ENCODE measurements at regions not wholly inside any gene's neighbourhood (a gene's known extent, or its start where the extent isn't known, plus 50 kb on each side); places are given as distances from the start of the nearest gene placed in this dataset.

DNA sequence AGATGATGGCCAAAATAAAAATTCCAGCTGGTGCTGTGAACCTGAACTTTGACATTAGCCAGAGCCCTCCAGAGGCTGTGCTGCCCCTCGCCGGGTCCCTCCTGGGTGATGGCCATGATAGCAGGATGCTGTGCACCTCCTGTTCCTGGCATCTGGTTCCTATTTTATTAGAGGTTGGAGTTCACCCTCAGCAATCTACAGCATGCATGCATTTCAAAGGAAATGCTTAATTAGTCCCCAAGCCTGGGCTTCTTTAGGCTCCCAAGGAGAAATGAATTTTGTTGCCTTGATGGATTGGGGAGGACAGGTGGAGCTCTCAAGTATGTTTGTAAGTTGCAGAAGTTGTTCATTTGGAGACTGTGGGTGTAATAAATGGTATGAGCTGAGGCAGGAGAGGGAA is 166.9 kb downstream of the GLI2 start:
- no peak overlapping the region for H3K27ac ChIP-seq (ENCODE audit: poor library complexity, severe bottlenecking)
- TF ChIP-seq, protein P1, sequence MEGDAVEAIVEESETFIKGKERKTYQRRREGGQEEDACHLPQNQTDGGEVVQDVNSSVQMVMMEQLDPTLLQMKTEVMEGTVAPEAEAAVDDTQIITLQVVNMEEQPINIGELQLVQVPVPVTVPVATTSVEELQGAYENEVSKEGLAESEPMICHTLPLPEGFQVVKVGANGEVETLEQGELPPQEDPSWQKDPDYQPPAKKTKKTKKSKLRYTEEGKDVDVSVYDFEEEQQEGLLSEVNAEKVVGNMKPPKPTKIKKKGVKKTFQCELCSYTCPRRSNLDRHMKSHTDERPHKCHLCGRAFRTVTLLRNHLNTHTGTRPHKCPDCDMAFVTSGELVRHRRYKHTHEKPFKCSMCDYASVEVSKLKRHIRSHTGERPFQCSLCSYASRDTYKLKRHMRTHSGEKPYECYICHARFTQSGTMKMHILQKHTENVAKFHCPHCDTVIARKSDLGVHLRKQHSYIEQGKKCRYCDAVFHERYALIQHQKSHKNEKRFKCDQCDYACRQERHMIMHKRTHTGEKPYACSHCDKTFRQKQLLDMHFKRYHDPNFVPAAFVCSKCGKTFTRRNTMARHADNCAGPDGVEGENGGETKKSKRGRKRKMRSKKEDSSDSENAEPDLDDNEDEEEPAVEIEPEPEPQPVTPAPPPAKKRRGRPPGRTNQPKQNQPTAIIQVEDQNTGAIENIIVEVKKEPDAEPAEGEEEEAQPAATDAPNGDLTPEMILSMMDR (IDR thresholded peaks at IDR 0.05; ENCODE audit: poor library complexity, severe bottlenecking), result no peak
- H3K9me3 ChIP-seq (ENCODE audit: severe bottlenecking), result no peaks in the 10 kb centered on the region
- no peaks in the 10 kb centered on the region for H3K27me3 ChIP-seq (ENCODE audit: insufficient read depth, poor library complexity, severe bottlenecking)
- H3K36me3 ChIP-seq (ENCODE audit: low read depth), result no peaks in the 10 kb centered on the region
- DNase-seq (ENCODE audit: low spot score) (no peak), ATAC-seq (ENCODE audit: low read depth) (no peak)
- no peaks in the 10 kb centered on the region for H3K4me1 ChIP-seq (ENCODE audit: insufficient read depth, poor library complexity, severe bottlenecking)
- H3K4me3 ChIP-seq (ENCODE audit: severe bottlenecking), result no peak overlapping the region

DNA sequence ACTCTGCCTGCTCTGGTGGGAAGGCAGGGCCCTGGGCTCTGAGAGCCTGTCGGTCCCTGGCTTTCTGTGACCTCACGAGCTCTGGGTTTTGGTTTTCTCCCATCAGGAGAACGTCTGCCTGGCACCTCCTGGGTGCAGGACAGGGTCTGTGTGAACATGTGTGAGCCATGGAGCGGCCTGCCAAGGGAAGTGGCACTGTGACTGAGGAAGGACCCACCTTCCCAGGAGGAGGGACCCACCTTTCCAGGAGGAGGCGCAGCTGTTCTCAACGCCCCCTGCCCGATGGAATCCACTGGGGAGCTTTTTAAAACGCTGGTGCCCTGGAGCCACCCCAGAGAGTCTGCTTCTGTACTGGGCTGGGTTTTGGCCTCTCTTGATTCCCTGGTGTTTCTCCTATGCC is 168.7 kb downstream of the GLI2 start:
- no peak for ATAC-seq (ENCODE audit: low read depth)
- no peaks in the 10 kb centered on the region for H3K4me1 ChIP-seq (ENCODE audit: insufficient read depth, poor library complexity, severe bottlenecking)
- no peaks in the 10 kb centered on the region for H3K9me3 ChIP-seq (ENCODE audit: severe bottlenecking)
- no peaks in the 10 kb centered on the region for H3K27me3 ChIP-seq (ENCODE audit: insufficient read depth, poor library complexity, severe bottlenecking)
- no peak for DNase-seq (ENCODE audit: low spot score)
- no peak overlapping the region for H3K4me3 ChIP-seq (ENCODE audit: severe bottlenecking)
- H3K27ac ChIP-seq (ENCODE audit: poor library complexity, severe bottlenecking), result no peak overlapping the region
- H3K36me3 ChIP-seq (ENCODE audit: low read depth), result no peaks in the 10 kb centered on the region
- TF ChIP-seq, protein P1 (IDR thresholded peaks at IDR 0.05; ENCODE audit: poor library complexity, severe bottlenecking), result no peak

DNA sequence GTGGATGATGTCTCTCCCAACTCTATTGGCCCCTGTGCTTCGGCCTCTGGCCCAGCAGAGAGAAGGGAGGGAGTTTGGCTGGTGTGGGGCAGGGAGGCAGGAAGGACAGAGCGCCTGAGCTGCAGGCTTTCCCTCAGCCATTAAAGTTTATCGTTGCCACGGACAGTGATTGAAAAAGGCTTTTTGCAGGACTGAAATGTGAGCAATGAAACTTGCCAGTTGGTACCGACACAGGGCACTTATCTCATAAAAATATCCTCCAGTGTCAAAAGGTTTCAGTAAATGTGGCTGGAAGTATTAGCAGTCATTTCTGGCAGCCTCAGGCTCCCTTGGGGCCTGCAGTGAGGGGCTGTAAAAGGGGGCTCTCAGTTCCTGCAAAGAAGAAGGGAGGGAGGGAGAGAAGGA is 169.2 kb downstream of the GLI2 start:
- Histone ChIP-seq H3K9me3 (ENCODE audit: severe bottlenecking) (no peaks in the 10 kb centered on the region), H3K36me3 (ENCODE audit: low read depth) (no peaks in the 10 kb centered on the region), H3K27ac (ENCODE audit: poor library complexity, severe bottlenecking) (no peak overlapping the region), H3K27me3 (ENCODE audit: insufficient read depth, poor library complexity, severe bottlenecking) (no peaks in the 10 kb centered on the region), H3K4me1 (ENCODE audit: insufficient read depth, poor library complexity, severe bottlenecking) (no peaks in the 10 kb centered on the region), H3K4me3 (ENCODE audit: severe bottlenecking) (no peak overlapping the region)
- TF ChIP-seq, protein P1 (IDR thresholded peaks at IDR 0.05; ENCODE audit: poor library complexity, severe bottlenecking), result no peak
- no peak for DNase-seq (ENCODE audit: low spot score)
- ATAC-seq (ENCODE audit: low read depth), result no peak

DNA sequence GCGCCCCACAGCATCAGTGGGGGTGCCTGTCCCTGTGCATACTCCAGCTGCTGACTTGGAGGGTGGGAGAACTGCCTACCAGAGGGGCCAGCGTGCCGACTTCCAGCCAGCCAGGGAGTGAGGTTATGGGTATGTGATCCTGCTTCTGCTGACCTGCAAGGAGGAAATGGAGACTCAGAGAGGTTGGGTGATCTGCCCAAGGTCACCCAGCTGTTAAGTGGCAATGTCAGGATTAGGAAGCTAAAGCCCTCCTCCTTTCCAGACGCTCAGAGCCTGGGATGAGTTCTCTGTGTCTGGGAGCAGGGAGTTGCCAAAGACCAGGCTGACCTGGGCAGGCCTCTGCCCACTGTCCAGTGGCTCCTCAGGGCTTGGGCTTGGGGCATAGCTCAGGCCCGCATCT is 169.6 kb downstream of the GLI2 start:
- no peak for DNase-seq (ENCODE audit: low spot score)
- Histone ChIP-seq H3K4me1 (ENCODE audit: insufficient read depth, poor library complexity, severe bottlenecking) (no peaks in the 10 kb centered on the region), H3K27ac (ENCODE audit: poor library complexity, severe bottlenecking) (no peak overlapping the region), H3K9me3 (ENCODE audit: severe bottlenecking) (no peaks in the 10 kb centered on the region), H3K4me3 (ENCODE audit: severe bottlenecking) (no peak overlapping the region), H3K36me3 (ENCODE audit: low read depth) (no peaks in the 10 kb centered on the region), H3K27me3 (ENCODE audit: insufficient read depth, poor library complexity, severe bottlenecking) (no peaks in the 10 kb centered on the region)
- no peak for ATAC-seq (ENCODE audit: low read depth)
- TF ChIP-seq, protein P1 (IDR thresholded peaks at IDR 0.05; ENCODE audit: poor library complexity, severe bottlenecking), result no peak

DNA sequence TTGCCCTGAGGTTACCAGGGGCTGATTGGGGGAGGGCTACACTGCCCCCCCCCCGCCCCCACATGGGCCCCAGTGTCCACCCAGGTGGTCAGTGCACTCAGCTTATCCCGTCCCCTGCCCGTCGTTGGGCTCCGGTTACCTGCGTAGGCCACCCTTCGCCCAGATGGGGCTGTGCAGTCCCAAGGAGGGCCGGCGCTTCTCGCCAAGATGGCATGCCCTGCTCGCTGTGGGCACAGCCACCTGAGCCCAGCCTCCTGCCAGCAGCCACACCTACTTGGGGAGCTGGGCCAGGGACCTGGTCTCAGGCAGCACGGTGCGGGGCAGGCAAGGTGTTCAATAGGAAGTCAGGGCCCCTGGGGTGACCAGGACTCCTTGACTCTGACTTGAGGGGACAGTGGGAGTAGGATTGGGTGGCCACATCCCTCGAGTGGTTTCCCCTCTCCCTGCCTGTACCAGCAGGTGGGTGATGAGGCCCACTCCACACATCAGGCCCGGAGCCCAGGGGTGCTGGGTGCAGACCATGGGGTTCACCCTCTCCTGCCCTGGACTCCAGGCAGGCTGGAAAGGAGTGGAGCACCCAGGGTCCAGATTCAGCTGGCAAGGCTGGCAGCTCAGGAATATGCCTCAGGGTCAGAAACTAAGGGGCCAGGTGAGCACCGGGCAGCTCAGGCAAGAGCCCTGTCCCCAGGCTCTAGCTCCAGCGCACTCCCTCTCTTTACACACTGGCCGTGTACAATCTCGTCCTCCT is 170.3 kb downstream of the GLI2 start:
- no peaks in the 10 kb centered on the region for H3K36me3 ChIP-seq (ENCODE audit: low read depth)
- no peaks in the 10 kb centered on the region for H3K27me3 ChIP-seq (ENCODE audit: insufficient read depth, poor library complexity, severe bottlenecking)
- H3K4me1 ChIP-seq (ENCODE audit: insufficient read depth, poor library complexity, severe bottlenecking), result peaks cover 3% of the 10 kb centered on the region
- no peaks in the 10 kb centered on the region for H3K9me3 ChIP-seq (ENCODE audit: severe bottlenecking)
- TF ChIP-seq, protein P1 (IDR thresholded peaks at IDR 0.05; ENCODE audit: poor library complexity, severe bottlenecking), result no peak
- no peak overlapping the region for H3K4me3 ChIP-seq (ENCODE audit: severe bottlenecking)
- DNase-seq (ENCODE audit: low spot score) (peak; percentile 48), ATAC-seq (ENCODE audit: low read depth) (no peak)
- H3K27ac ChIP-seq (ENCODE audit: poor library complexity, severe bottlenecking), result no peak overlapping the region

All from RWPE2 (cell line).